ENCODE measurements at regions not wholly inside any gene's neighbourhood (a gene's known extent, or its start where the extent isn't known, plus 50 kb on each side); places are given as distances from the start of the nearest gene placed in this dataset.

- DNase-seq (ENCODE audit: extremely low read depth, low read depth), result no peak
- H3K4me3 ChIP-seq (replicated peaks; ENCODE audit: low read depth, low read length), result no peak overlapping the region
- TF ChIP-seq CTCF (IDR thresholded peaks at IDR 0.05; ENCODE audit: low read depth, low read length, missing control alignments), result no peak
These were observed 71.1 kb upstream of the KLF12 start for GRCh38 chr13:74205313-74205690.

GRCh38 chr13:74204602-74205312 lies 70.6 kb upstream of the KLF12 start:
- DNase-seq (ENCODE audit: extremely low read depth, low read depth), result no peak
- TF ChIP-seq CTCF (IDR thresholded peaks at IDR 0.05; ENCODE audit: low read depth, low read length, missing control alignments), result no peak
- H3K4me3 ChIP-seq (replicated peaks; ENCODE audit: low read depth, low read length), result no peak overlapping the region

- no peak overlapping the region for H3K4me3 ChIP-seq (replicated peaks; ENCODE audit: low read depth, low read length)
- TF ChIP-seq CTCF (IDR thresholded peaks at IDR 0.05; ENCODE audit: low read depth, low read length, missing control alignments), result no peak
- DNase-seq (ENCODE audit: extremely low read depth, low read depth), result no peak
These were observed 69.4 kb upstream of the KLF12 start for GRCh38 chr13:74203576-74203975.

- no peak overlapping the region for H3K4me3 ChIP-seq (replicated peaks; ENCODE audit: low read depth, low read length)
- TF ChIP-seq CTCF (IDR thresholded peaks at IDR 0.05; ENCODE audit: low read depth, low read length, missing control alignments), result no peak
- no peak for DNase-seq (ENCODE audit: extremely low read depth, low read depth)
These were observed 68.1 kb upstream of the KLF12 start for GRCh38 chr13:74202129-74202813.

- no peak for TF ChIP-seq CTCF (IDR thresholded peaks at IDR 0.05; ENCODE audit: low read depth, low read length, missing control alignments)
- no peak for DNase-seq (ENCODE audit: extremely low read depth, low read depth)
- H3K4me3 ChIP-seq (replicated peaks; ENCODE audit: low read depth, low read length), result no peak overlapping the region
These were observed 67.3 kb upstream of the KLF12 start for GRCh38 chr13:74201530-74201929.

- TF ChIP-seq CTCF (IDR thresholded peaks at IDR 0.05; ENCODE audit: low read depth, low read length, missing control alignments), result no peak
- no peak for DNase-seq (ENCODE audit: extremely low read depth, low read depth)
- no peak overlapping the region for H3K4me3 ChIP-seq (replicated peaks; ENCODE audit: low read depth, low read length)
These were observed 65.9 kb upstream of the KLF12 start for GRCh38 chr13:74200081-74200480.
